GM10266 (cell line): ENCODE measurements at regions not wholly inside any gene's neighbourhood (a gene's known extent, or its start where the extent isn't known, plus 50 kb on each side); places are given as distances from the start of the nearest gene placed in this dataset.

Source experiments
- DNase-seq: peaks from one replicate; pipeline ENCODE4 v3.0.0; 2012; ENCODE audit errors: extremely low spot score
- TF ChIP-seq, protein P1 (sequence below): IDR thresholded peaks from 2 replicates; pipeline ENCODE4 v1.5.1; 2012; ENCODE audit warnings: mild to moderate bottlenecking, low read depth; ENCODE audit not compliant: control insufficient read depth, insufficient read depth; ENCODE audit errors: missing control alignments

DNA sequence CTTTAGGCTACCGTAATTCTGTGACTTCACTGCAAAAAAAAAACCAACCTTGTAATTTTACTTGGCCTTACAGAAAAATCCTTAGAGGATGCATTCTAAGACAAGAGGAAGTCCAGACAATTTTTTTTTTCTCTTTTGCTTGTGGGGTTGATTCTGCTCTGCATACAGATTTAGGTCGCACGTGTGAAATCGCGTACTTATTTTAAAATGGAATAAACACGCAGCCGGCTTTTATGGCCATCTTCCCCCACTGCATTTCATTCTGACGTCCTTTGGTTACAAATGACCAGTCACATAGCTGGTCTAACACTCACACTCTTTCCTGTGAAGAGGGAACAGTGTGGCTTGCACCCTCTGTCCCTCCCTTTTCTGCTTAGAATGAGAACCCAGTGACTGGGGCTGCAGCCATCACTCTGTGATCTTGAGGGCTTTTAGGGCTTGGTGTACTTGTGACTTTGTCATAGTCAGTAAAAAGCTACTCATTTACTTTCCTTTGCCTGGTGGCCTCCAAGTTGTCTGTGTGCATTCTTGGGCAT is 63.6 kb upstream of the CARD11 start:
- TF ChIP-seq, protein P1, sequence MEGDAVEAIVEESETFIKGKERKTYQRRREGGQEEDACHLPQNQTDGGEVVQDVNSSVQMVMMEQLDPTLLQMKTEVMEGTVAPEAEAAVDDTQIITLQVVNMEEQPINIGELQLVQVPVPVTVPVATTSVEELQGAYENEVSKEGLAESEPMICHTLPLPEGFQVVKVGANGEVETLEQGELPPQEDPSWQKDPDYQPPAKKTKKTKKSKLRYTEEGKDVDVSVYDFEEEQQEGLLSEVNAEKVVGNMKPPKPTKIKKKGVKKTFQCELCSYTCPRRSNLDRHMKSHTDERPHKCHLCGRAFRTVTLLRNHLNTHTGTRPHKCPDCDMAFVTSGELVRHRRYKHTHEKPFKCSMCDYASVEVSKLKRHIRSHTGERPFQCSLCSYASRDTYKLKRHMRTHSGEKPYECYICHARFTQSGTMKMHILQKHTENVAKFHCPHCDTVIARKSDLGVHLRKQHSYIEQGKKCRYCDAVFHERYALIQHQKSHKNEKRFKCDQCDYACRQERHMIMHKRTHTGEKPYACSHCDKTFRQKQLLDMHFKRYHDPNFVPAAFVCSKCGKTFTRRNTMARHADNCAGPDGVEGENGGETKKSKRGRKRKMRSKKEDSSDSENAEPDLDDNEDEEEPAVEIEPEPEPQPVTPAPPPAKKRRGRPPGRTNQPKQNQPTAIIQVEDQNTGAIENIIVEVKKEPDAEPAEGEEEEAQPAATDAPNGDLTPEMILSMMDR, result no peak
- no peak for DNase-seq

DNA sequence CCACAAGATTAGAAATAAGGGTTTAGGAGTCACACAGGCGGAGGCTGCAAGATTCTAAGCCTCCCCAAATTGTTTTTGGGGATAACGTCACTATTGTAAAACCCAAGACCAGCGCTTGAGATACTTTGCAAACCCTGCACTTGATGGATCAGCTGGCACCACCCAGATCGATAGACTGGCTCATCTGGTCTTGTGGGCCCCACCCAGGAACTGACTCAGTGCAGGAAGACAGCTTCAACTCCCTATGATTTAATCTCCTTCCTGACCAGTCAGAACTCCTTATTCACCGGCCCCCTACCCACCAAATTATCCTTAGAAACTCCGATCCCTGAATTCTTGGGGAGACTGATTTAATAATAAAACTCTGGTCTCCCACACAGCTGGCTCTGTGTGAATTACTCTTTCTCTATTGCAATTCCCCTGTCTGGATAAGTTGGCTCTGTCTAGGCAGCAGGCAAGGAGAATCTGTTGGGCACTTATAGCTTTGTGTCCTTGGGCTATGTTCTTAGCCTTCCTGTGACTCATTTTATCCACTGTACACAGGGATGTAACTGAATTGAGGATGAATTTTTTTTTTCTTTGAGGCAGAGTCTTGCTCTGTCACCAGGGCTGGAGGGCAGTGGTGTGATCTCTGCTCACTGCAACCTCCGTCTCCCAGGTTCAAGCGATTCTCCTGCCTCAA is 64.4 kb upstream of the CARD11 start:
- DNase-seq, result no peak
- TF ChIP-seq, protein P1, result no peak

DNA sequence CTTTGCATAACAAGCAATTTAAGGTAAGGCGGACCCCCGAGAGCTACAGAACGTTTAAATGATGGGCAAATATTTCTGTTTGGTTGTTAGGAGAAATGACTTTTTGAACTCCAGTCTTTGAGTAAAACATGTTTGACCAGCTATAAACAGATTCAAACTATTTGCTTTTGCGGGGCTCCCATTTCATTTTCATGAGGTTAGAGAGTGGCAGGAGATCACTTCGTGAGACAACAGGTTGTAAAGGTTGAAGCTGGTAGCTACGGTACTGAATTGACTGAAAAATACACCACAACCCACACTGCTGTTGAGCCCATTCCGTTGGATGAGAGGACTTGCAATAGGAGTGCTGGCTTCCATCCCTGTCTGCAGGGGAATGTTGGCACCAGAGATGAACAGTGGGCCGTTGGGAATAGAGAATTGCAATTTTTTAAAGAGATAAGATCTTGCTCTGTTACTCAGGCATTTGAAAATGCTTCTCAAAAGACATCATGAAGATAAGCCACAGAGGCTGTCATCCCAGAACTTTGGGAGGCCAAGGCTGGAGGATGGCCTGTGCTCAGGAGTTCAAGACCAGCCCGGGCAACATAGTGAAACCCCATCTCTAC is 65.7 kb upstream of the CARD11 start:
- TF ChIP-seq, protein P1, result no peak

DNA sequence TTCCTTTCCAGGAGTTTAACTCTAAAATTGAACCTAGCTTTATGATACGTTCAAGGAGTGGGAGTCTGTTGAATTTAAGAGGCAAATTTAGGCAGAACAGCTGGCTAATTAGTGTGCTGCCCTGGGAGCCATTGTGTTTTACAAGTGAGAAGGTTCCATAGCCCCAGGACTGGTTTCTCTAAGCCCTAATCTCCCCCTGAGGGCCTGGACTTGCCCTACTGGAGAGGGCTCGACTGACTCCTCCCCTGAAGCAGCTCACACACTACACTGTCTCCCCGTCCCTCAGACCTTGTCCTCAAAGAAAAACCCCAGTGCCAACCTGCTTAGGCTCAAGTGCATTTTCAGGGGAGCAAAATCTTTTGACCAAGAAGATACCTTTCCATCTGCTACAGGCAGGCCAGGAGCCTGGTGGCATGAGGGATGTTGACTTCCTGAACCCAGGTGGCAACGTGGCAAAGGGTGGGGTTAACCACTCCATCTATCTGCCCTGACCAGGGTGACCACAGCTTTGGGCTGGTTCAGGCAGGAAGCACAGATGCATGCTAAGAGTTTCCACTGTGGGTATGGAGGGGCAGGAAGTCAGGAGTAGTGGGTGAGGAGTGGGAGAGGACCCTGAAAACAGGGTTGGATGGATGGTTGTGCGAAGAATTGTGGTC is 68.9 kb upstream of the CARD11 start:
- DNase-seq, result no peak
- TF ChIP-seq, protein P1, result no peak

More for the DNA sequence above, 65.7 kb upstream of the CARD11 start:
- no peak for DNase-seq

DNA sequence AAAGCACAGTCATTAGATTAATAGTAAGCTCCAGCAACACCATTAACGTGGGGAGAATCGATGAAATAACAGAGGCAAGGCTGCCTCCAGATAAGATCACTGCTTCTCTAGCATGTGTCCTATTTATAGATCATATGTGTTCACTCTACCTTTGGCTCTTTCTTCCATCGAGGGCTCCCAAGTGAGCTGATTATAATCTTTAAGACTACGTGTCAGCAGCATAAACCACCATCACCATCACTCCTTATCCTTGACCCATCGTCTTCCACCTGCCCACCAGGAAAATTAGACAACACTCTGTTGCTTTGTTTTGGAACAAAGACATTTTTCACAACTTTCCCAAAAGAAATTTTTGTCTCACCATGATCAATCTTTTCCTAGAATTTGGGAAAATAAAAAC is 71.2 kb upstream of the CARD11 start:
- DNase-seq, result no peak
- TF ChIP-seq, protein P1, result no peak

DNA sequence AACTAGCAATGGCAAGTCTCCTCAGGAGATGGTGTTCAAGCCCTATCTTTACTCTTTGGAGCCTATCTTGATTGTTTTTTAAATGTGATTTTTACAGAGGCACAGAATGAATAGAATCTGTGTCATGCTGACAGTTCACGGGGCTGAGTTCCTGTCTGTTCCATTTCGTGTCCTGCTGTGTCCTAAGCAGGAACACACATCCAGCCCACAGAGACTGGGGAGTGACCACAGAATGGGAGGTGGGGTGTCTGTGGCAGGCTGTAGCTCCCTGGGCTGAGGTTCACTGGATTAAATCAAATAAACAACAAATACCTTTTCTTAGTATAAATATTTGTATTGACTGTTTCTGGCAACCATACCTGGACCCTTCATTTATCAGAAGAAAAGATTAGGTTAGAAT is 73.4 kb upstream of the CARD11 start:
- no peak for DNase-seq
- TF ChIP-seq, protein P1, result no peak
